Right ventricle myocardium superior (tissue), 1 donor: ENCODE measurements at regions not wholly inside any gene's neighbourhood (a gene's known extent, or its start where the extent isn't known, plus 50 kb on each side); places are given as distances from the start of the nearest gene placed in this dataset.
A peak's percentile ranks its signal among the peaks of the same experiment; 100 is the strongest.

ENCODE experiments used
- ATAC-seq: fragments of 200-7000 bp; cut with Tn5 transposase; one replicate; pipeline ENCODE4 v1.9.1; 2020; ENCODE audit warnings: mild to moderate bottlenecking; ENCODE audit not compliant: poor library complexity
- DNase-seq: peaks from one replicate; pipeline ENCODE4 v3.0.0-alpha.2; 2020
- intact Hi-C: fragments of 100-400 bp; cut with DNase I; formaldehyde crosslinking; loops from one replicate; pipeline ENCODE4 v1.11.2; 2022
- donor health status: DM: no; HTN: yes; CAD: no; lungs with severe emphysema.

GRCh38 chr1:234970731-234971476, 157.7 kb downstream of the TOMM20 start:
- intact Hi-C loops = no loop called here
- DNase-seq = peak; percentile 87
- ATAC-seq = peak; percentile 81

GRCh38 chr1:234970401-234970730, 158.3 kb downstream of the TOMM20 start:
- DNase-seq (no peak), ATAC-seq (peak; percentile 35)
- intact Hi-C loops = no loop called here

- ATAC-seq = peak; percentile 79
- peak; percentile 84 for DNase-seq
- intact Hi-C loops = no loop called here
Measured at GRCh38 chr1:234969581-234970400, 158.8 kb downstream of the TOMM20 start.

GRCh38 chr1:234969011-234969441, 159.6 kb downstream of the TOMM20 start:
- intact Hi-C loops = no loop called here
- ATAC-seq (no peak), DNase-seq (no peak)

- DNase-seq = no peak
- ATAC-seq = no peak
- intact Hi-C loops = no loop called here
Measured at GRCh38 chr1:234968451-234968850, 160.2 kb downstream of the TOMM20 start.

- ATAC-seq = no peak
- intact Hi-C loops = no loop called here
Measured at GRCh38 chr1:234967121-234967520, 161.5 kb downstream of the TOMM20 start.

GRCh38 chr1:234965111-234965510, 163.5 kb downstream of the TOMM20 start:
- DNase-seq (no peak), ATAC-seq (no peak)
- intact Hi-C loops = no loop called here

More at GRCh38 chr1:234967121-234967520, 161.5 kb downstream of the TOMM20 start:
- DNase-seq = no peak

- DNase-seq = peak; percentile 78
- peak; percentile 66 for ATAC-seq
- intact Hi-C loops = no loop called here
Measured at GRCh38 chr1:234963904-234964702, 164.5 kb downstream of the TOMM20 start.

- DNase-seq = peak; percentile 93
- intact Hi-C loops = no loop called here
- peak; percentile 64 for ATAC-seq
Measured at GRCh38 chr1:234963180-234963903, 165.3 kb downstream of the TOMM20 start.

- DNase-seq (no peak), ATAC-seq (peak; percentile 28)
- intact Hi-C loops = no loop called here
Measured at GRCh38 chr1:234962340-234962989, 166.2 kb downstream of the TOMM20 start.

- DNase-seq (no peak), ATAC-seq (peak; percentile 45)
- intact Hi-C loops = no loop called here
Measured at GRCh38 chr1:234961456-234962339, 166.9 kb downstream of the TOMM20 start.

GRCh38 chr1:234960722-234961455, 167.7 kb downstream of the TOMM20 start:
- intact Hi-C loops = no loop called here
- no peak for DNase-seq
- ATAC-seq = peak; percentile 28

GRCh38 chr1:234958706-234959657, 169.7 kb downstream of the TOMM20 start:
- ATAC-seq = no peak
- DNase-seq = no peak
- intact Hi-C loops = no loop called here

- DNase-seq (no peak), ATAC-seq (no peak)
- intact Hi-C loops = no loop called here
Measured at GRCh38 chr1:234958066-234958705, 170.5 kb downstream of the TOMM20 start.
